ENCODE measurements at regions not wholly inside any gene's neighbourhood (a gene's known extent, or its start where the extent isn't known, plus 50 kb on each side); places are given as distances from the start of the nearest gene placed in this dataset.

- H3K9me3 Mint-ChIP-seq = peaks cover 11 to 23% (median 17%) of the 10 kb centered on the region in 7 donors
- Histone ChIP-seq H3K9me3 (replicated peaks in 1 of 2; ENCODE audit: control insufficient read depth in 1 of 2, insufficient read depth in 1 of 2, low read length in 2 of 2) (peaks cover 14 to 33% of the 10 kb centered on the region in 2 donors), H3K4me2 (replicated peaks; ENCODE audit: extremely low read depth, low read length, poor library complexity, severe bottlenecking) (no peak overlapping the region), H3K27ac (ENCODE audit: low read depth in 1 of 2, low read length in 2 of 2) (no peak overlapping the region), H3K36me3 (replicated peaks in 1 of 2; ENCODE audit: control insufficient read depth in 1 of 2, insufficient read depth in 2 of 2, low read length in 2 of 2) (no peaks in the 10 kb centered on the region), H3K4me3 (replicated peaks in 1 of 3; ENCODE audit: low read depth in 2 of 3, low read length in 3 of 3) (no peak overlapping the region), H3K79me2 (ENCODE audit: insufficient read depth, low read length) (no peaks in the 10 kb centered on the region), H3K4me1 (ENCODE audit: control insufficient read depth in 1 of 2, insufficient read depth in 2 of 2, low read length in 2 of 2) (no peaks in the 10 kb centered on the region), H4K20me1 (ENCODE audit: insufficient read depth, low read length) (no peaks in the 10 kb centered on the region), H2AFZ (ENCODE audit: insufficient read depth, low read depth, low read length, poor library complexity, severe bottlenecking) (no peak overlapping the region), H3K9ac (ENCODE audit: insufficient read depth, low read length, poor library complexity, severe bottlenecking) (no peak overlapping the region), H3K27me3 (ENCODE audit: control insufficient read depth in 2 of 2, insufficient read depth in 2 of 2, low read length in 2 of 2) (no peaks in the 10 kb centered on the region)
- no peak for DNase-seq
- WGBS (ENCODE audit: insufficient coverage) = 100% methylated on average over 1 of the region's 2 CpGs
- H3K36me3 Mint-ChIP-seq = no peaks in the 10 kb centered on the region
- H3K4me1 Mint-ChIP-seq = no peaks in the 10 kb centered on the region
- intact Hi-C loops (cut with micrococcal nuclease) = no loop called here
- no peak overlapping the region for H3K4me3 Mint-ChIP-seq
- H3K27me3 Mint-ChIP-seq (ENCODE audit: low read depth in 3 of 3) = no peaks in the 10 kb centered on the region
- TF ChIP-seq, protein P1, sequence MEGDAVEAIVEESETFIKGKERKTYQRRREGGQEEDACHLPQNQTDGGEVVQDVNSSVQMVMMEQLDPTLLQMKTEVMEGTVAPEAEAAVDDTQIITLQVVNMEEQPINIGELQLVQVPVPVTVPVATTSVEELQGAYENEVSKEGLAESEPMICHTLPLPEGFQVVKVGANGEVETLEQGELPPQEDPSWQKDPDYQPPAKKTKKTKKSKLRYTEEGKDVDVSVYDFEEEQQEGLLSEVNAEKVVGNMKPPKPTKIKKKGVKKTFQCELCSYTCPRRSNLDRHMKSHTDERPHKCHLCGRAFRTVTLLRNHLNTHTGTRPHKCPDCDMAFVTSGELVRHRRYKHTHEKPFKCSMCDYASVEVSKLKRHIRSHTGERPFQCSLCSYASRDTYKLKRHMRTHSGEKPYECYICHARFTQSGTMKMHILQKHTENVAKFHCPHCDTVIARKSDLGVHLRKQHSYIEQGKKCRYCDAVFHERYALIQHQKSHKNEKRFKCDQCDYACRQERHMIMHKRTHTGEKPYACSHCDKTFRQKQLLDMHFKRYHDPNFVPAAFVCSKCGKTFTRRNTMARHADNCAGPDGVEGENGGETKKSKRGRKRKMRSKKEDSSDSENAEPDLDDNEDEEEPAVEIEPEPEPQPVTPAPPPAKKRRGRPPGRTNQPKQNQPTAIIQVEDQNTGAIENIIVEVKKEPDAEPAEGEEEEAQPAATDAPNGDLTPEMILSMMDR (IDR thresholded peaks at IDR 0.05) = no peak
- no peak overlapping the region for H3K27ac Mint-ChIP-seq
These were observed 214.6 kb upstream of the PHF14 start for GRCh38 chr7:10759120-10759519.

GRCh38 chr7:10767771-10768170 is 205.9 kb upstream of the PHF14 start:
- H3K4me3 Mint-ChIP-seq = no peak overlapping the region
- no peak overlapping the region for H3K4me3 ChIP-seq (replicated peaks in 1 of 3; ENCODE audit: low read depth in 2 of 3, low read length in 3 of 3)
- no peak overlapping the region for H3K4me2 ChIP-seq (replicated peaks; ENCODE audit: extremely low read depth, low read length, poor library complexity, severe bottlenecking)
- no peaks in the 10 kb centered on the region for H3K4me1 Mint-ChIP-seq
- DNase-seq = no peak
- H3K36me3 ChIP-seq (replicated peaks in 1 of 2; ENCODE audit: control insufficient read depth in 1 of 2, insufficient read depth in 2 of 2, low read length in 2 of 2) = no peaks in the 10 kb centered on the region
- H4K20me1 ChIP-seq (ENCODE audit: insufficient read depth, low read length) = no peaks in the 10 kb centered on the region
- no peaks in the 10 kb centered on the region for H3K36me3 Mint-ChIP-seq
- no peak overlapping the region for H3K27ac ChIP-seq (ENCODE audit: low read depth in 1 of 2, low read length in 2 of 2)
- H3K27me3 Mint-ChIP-seq (ENCODE audit: low read depth in 3 of 3) = peaks cover 0 to 1% (median 0%) of the 10 kb centered on the region in 3 donors
- H3K27ac Mint-ChIP-seq = no peak overlapping the region
- intact Hi-C loops (cut with micrococcal nuclease) = no loop called here
- TF ChIP-seq, protein P1 (IDR thresholded peaks at IDR 0.05) = no peak
- H3K9me3 ChIP-seq (replicated peaks in 1 of 2; ENCODE audit: control insufficient read depth in 1 of 2, insufficient read depth in 1 of 2, low read length in 2 of 2) = peaks cover 0 to 4% of the 10 kb centered on the region in 2 donors
- no peaks in the 10 kb centered on the region for H3K79me2 ChIP-seq (ENCODE audit: insufficient read depth, low read length)
- H3K4me1 ChIP-seq (ENCODE audit: control insufficient read depth in 1 of 2, insufficient read depth in 2 of 2, low read length in 2 of 2) = no peaks in the 10 kb centered on the region
- H3K9me3 Mint-ChIP-seq = peaks cover 0 to 5% (median 2%) of the 10 kb centered on the region in 7 donors
- H3K27me3 ChIP-seq (ENCODE audit: control insufficient read depth in 2 of 2, insufficient read depth in 2 of 2, low read length in 2 of 2) = no peaks in the 10 kb centered on the region
- H3K9ac ChIP-seq (ENCODE audit: insufficient read depth, low read length, poor library complexity, severe bottlenecking) = no peak overlapping the region
- WGBS (ENCODE audit: insufficient coverage) = no CpG with 5 or more reads among the region's 4 CpGs
- no peak overlapping the region for H2AFZ ChIP-seq (ENCODE audit: insufficient read depth, low read depth, low read length, poor library complexity, severe bottlenecking)
